ENCODE measurements at regions not wholly inside any gene's neighbourhood (a gene's known extent, or its start where the extent isn't known, plus 50 kb on each side); places are given as distances from the start of the nearest gene placed in this dataset.
"Not testable (repeated sequence)": the region's sequence is repeated elsewhere in the genome, so short reads cannot be mapped to it uniquely, and the experiment has no call there.

- DNase-seq: peak; percentile 48
- H3K27ac Mint-ChIP-seq; H3K27me3 Mint-ChIP-seq; H3K36me3 Mint-ChIP-seq; ATAC-seq (ENCODE audit: low read depth); H3K4me1 Mint-ChIP-seq; H3K9me3 Mint-ChIP-seq; H3K4me3 Mint-ChIP-seq; POLR2A ChIA-PET: not testable (repeated sequence)
Observed at GRCh38 chr16:33009468-33009867, 184.6 kb upstream of the TP53TG3C start.

GRCh38 chr16:33027121-33027520 is 166.9 kb upstream of the TP53TG3C start:
- ATAC-seq (ENCODE audit: low read depth); DNase-seq; H3K27me3 Mint-ChIP-seq; H3K36me3 Mint-ChIP-seq; H3K9me3 Mint-ChIP-seq; POLR2A ChIA-PET; H3K4me3 Mint-ChIP-seq; H3K27ac Mint-ChIP-seq; H3K4me1 Mint-ChIP-seq: not testable (repeated sequence)

- H3K9me3 Mint-ChIP-seq; ATAC-seq (ENCODE audit: low read depth); DNase-seq; H3K4me3 Mint-ChIP-seq; H3K27ac Mint-ChIP-seq; POLR2A ChIA-PET; H3K4me1 Mint-ChIP-seq; H3K27me3 Mint-ChIP-seq; H3K36me3 Mint-ChIP-seq: not testable (repeated sequence)
Observed at GRCh38 chr16:33027941-33028340, 166.1 kb upstream of the TP53TG3C start.

GRCh38 chr16:33028707-33029390 is 165.2 kb upstream of the TP53TG3C start:
- DNase-seq; H3K4me1 Mint-ChIP-seq; H3K4me3 Mint-ChIP-seq; POLR2A ChIA-PET; H3K27me3 Mint-ChIP-seq; H3K27ac Mint-ChIP-seq; H3K9me3 Mint-ChIP-seq; ATAC-seq (ENCODE audit: low read depth); H3K36me3 Mint-ChIP-seq: not testable (repeated sequence)

- H3K9me3 Mint-ChIP-seq; H3K4me3 Mint-ChIP-seq; POLR2A ChIA-PET; ATAC-seq (ENCODE audit: low read depth); DNase-seq; H3K36me3 Mint-ChIP-seq; H3K4me1 Mint-ChIP-seq; H3K27ac Mint-ChIP-seq; H3K27me3 Mint-ChIP-seq: not testable (repeated sequence)
Observed at GRCh38 chr16:33048849-33049248, 145.2 kb upstream of the TP53TG3C start.

- Mint-ChIP-seq H3K36me3 (no peaks in the 10 kb centered on the region), H3K27ac (no peak overlapping the region), H3K9me3 (no peaks in the 10 kb centered on the region), H3K27me3 (no peaks in the 10 kb centered on the region), H3K4me1 (no peaks in the 10 kb centered on the region), H3K4me3 (no peak overlapping the region)
- ATAC-seq (ENCODE audit: low read depth) (no peak), DNase-seq (no peak)
- POLR2A ChIA-PET: no interaction called here
Observed at GRCh38 chr16:33059206-33059605, 134.8 kb upstream of the TP53TG3C start.

- H3K4me1 Mint-ChIP-seq; ATAC-seq (ENCODE audit: low read depth); H3K4me3 Mint-ChIP-seq; H3K9me3 Mint-ChIP-seq; H3K27me3 Mint-ChIP-seq; H3K36me3 Mint-ChIP-seq; POLR2A ChIA-PET; H3K27ac Mint-ChIP-seq; DNase-seq: not testable (repeated sequence)
Observed at GRCh38 chr16:33059654-33060421, 134.2 kb upstream of the TP53TG3C start.

- H3K36me3 Mint-ChIP-seq; H3K4me1 Mint-ChIP-seq; H3K27me3 Mint-ChIP-seq; H3K27ac Mint-ChIP-seq; ATAC-seq (ENCODE audit: low read depth); H3K4me3 Mint-ChIP-seq; POLR2A ChIA-PET; DNase-seq; H3K9me3 Mint-ChIP-seq: not testable (repeated sequence)
Observed at GRCh38 chr16:33062763-33063162, 131.3 kb upstream of the TP53TG3C start.

- H3K4me3 Mint-ChIP-seq; H3K27ac Mint-ChIP-seq; H3K27me3 Mint-ChIP-seq; H3K4me1 Mint-ChIP-seq; POLR2A ChIA-PET; ATAC-seq (ENCODE audit: low read depth); H3K36me3 Mint-ChIP-seq; H3K9me3 Mint-ChIP-seq; DNase-seq: not testable (repeated sequence)
Observed at GRCh38 chr16:33063365-33064170, 130.5 kb upstream of the TP53TG3C start.

GRCh38 chr16:33064454-33065073 is 129.5 kb upstream of the TP53TG3C start:
- H3K4me1 Mint-ChIP-seq; H3K27ac Mint-ChIP-seq; H3K36me3 Mint-ChIP-seq; H3K9me3 Mint-ChIP-seq; DNase-seq; H3K27me3 Mint-ChIP-seq; POLR2A ChIA-PET; H3K4me3 Mint-ChIP-seq; ATAC-seq (ENCODE audit: low read depth): not testable (repeated sequence)

All from activated naive CD8-positive, alpha-beta T cell treated with anti-CD3 and anti-CD28 coated beads, Interleukin-2, amount 10 ng/mL, durations not matched to agents 7 days and 5 days (primary cell).